Stimulated activated effector memory CD8-positive, alpha-beta T cell treated with anti-CD3 and anti-CD28 coated beads, Interleukin-12 subunit alpha, Interleukin-12 subunit beta, amount 100 ng/mL, for 72 hours (primary cell): ENCODE measurements at regions not wholly inside any gene's neighbourhood (a gene's known extent, or its start where the extent isn't known, plus 50 kb on each side); places are given as distances from the start of the nearest gene placed in this dataset.
A peak's percentile ranks its signal among the peaks of the same experiment; 100 is the strongest.

Experiments used
- ATAC-seq: fragments of 150-1000 bp; cut with Tn5 transposase; 2 replicates; pipeline ENCODE4 v1.10.0; 2021
- DNase-seq, 2 donors: peaks; one replicate each; pipeline ENCODE4 v3.0.0; 2021 to 2022; ENCODE audit warnings: low spot score in 2 of 2
- H3K27ac Mint-ChIP-seq: one replicate; pipeline ENCODE4 v1.8.0; 2022; ENCODE audit warnings: mild to moderate bottlenecking, mixed read lengths
- H3K36me3 Mint-ChIP-seq: one replicate; pipeline ENCODE4 v1.8.0; 2022; ENCODE audit warnings: mild to moderate bottlenecking, mixed read lengths
- H3K4me1 Mint-ChIP-seq: one replicate; pipeline ENCODE4 v1.8.0; 2022; ENCODE audit warnings: mixed read lengths
- H3K4me3 Mint-ChIP-seq: one replicate; pipeline ENCODE4 v1.8.0; 2022; ENCODE audit warnings: mild to moderate bottlenecking, mixed read lengths
- H3K9me3 Mint-ChIP-seq: one replicate; pipeline ENCODE4 v1.8.0; 2022; ENCODE audit warnings: mixed read lengths

DNA sequence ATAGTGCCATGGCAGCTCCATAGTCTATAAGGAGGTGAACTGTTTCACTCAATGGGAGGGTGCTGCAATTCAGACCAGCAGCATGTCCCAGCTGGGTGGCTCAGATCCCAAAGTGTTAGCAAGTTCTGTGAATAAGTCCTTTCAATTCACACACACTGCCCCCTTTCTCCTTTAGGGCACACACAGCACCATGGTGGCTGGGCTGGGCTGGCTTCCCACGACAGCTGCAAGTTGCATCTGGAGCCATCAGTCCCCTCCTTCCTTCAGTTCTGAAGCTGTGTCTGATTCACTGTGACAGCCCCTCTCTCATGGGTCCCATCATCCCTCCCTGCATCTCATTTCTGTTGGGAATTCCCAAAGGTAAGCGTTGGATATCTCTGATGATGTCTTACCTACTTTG, 324.1 kb upstream of the NCAM1 start:
- ATAC-seq (no peak), DNase-seq (peak in 1 of 2 donors; percentile 28)
- Mint-ChIP-seq H3K4me3 (no peak overlapping the region), H3K4me1 (no peaks in the 10 kb centered on the region), H3K27ac (no peak overlapping the region), H3K36me3 (no peaks in the 10 kb centered on the region), H3K9me3 (peaks cover 12% of the 10 kb centered on the region)

DNA sequence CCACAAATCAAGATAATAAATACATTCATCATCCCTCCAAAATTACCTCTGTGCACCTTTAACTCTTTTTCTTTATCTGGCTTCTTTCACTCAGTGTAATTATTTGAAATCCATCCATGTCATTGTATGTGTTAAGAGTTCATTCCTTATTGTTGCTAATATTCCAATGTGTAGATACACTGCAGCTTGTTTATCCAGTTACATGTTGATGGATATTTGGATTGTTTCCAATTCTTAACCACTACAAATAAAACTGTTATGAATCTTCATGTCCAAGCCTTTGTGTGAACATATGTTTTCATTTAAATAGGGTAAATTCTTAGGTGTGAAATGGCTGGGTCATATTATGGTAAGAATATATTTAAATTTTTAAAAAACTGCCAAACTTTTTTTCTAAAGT, 323.3 kb upstream of the NCAM1 start:
- peaks cover 16% of the 10 kb centered on the region for H3K9me3 Mint-ChIP-seq

DNA sequence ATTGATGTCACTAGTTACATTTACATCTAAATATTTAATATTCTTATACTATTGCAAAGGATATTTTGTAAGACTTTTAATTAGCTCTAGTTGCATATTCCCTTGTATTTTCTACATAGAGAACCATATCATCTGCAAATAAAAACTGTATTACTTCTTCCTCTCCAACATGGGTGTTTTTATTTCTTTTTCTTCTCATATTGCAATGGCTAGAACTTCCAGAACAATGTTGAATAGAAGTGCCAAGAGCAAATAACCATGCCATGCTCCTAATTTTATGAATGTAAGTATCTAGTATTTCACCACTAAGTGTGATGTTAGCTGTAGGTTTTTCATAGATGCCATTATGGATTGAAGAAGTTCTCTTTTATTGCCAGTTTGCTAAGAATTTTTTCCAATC, 321.8 kb upstream of the NCAM1 start:
- no peak for ATAC-seq
- H3K4me1 Mint-ChIP-seq, result no peaks in the 10 kb centered on the region
- DNase-seq, result no peak
- no peak overlapping the region for H3K4me3 Mint-ChIP-seq
- no peak overlapping the region for H3K27ac Mint-ChIP-seq
- H3K9me3 Mint-ChIP-seq, result peaks cover 20% of the 10 kb centered on the region
- no peaks in the 10 kb centered on the region for H3K36me3 Mint-ChIP-seq

More for the DNA sequence above, 323.3 kb upstream of the NCAM1 start:
- no peak for DNase-seq
- Mint-ChIP-seq H3K36me3 (no peaks in the 10 kb centered on the region), H3K4me3 (no peak overlapping the region), H3K27ac (no peak overlapping the region), H3K4me1 (no peaks in the 10 kb centered on the region)
- no peak for ATAC-seq

DNA sequence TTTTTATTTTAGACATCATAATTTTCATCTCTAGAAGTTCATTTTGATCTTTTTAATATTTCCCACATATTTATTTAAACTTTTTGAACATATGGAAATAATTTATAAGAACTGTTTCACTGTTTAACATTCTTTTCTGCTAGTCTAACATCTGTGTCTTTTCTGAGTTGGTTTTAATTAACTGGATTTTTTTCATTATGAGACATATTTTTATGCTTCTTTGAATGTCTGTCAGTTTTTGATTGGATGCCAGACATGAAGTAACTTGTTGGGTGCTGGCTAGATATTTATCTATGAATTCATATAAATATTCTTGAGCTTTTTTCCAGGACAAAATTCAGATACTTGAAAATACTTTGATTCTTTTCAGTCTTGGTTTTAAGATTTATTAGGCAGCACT, 317.8 kb upstream of the NCAM1 start:
- H3K36me3 Mint-ChIP-seq, result no peaks in the 10 kb centered on the region
- no peak for ATAC-seq
- no peak for DNase-seq
- H3K27ac Mint-ChIP-seq, result no peak overlapping the region
- H3K4me3 Mint-ChIP-seq, result no peak overlapping the region
- H3K4me1 Mint-ChIP-seq, result no peaks in the 10 kb centered on the region
- H3K9me3 Mint-ChIP-seq, result peaks cover 20% of the 10 kb centered on the region

DNA sequence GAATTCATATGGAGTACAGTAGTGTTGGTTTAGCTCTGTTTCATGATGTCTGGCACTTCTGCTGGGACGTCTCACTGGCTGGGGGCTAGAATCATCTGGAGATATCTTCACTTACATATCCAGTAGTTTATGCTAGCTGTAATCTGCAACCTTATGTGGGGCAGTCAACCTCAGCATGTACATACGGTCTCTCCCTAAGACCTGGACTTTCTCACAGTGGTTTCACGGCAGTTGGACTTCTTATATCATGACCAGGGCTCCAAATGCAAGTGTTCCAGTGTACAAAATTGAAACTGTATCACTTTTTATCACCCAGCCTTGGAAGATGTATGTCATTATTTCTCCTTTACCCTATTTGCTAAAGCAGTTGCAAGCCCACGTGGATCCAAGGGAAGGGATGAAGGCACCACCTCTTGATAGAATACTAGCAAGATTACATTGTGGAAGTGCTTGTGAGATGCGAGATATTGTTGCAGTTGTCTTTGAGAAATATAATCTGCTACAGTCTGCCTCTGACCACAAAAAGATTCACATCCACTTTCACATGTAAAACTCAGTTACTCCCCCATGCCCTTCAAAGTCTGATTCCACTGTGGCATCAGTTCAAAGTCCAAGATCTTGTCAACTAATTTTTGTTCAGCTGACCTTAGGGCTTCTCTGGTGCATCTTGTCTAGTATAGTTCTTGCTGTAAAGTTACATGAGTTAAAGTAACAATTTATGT, 316.6 kb upstream of the NCAM1 start:
- no peak overlapping the region for H3K27ac Mint-ChIP-seq
- no peaks in the 10 kb centered on the region for H3K4me1 Mint-ChIP-seq
- H3K4me3 Mint-ChIP-seq, result no peak overlapping the region
- DNase-seq (peak in 1 of 2 donors; percentile 2), ATAC-seq (no peak)
- peaks cover 13% of the 10 kb centered on the region for H3K9me3 Mint-ChIP-seq
- H3K36me3 Mint-ChIP-seq, result no peaks in the 10 kb centered on the region

DNA sequence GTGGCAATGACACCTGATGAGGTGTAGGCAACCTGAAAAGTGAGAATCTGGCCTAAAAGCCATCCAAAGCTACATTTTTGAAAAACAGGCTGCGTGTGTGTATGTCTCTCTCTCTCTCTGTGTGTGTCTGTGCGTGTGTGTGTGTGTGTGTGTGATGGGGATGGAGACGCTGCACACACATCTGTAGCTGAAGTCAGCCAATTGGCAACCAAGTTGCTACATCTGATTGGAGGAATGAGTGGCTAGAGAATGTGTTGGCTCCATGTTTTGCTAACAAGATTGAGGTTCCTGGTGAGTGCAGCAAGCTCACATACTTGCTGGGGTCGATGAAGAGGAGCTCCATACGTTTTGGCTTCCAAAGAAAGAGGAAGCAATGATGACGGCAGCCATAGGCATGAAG, 311.4 kb upstream of the NCAM1 start:
- ATAC-seq, result no peak
- Mint-ChIP-seq H3K4me1 (no peaks in the 10 kb centered on the region), H3K27ac (no peak overlapping the region), H3K36me3 (no peaks in the 10 kb centered on the region), H3K9me3 (no peaks in the 10 kb centered on the region), H3K4me3 (no peak overlapping the region)
- DNase-seq, result no peak

DNA sequence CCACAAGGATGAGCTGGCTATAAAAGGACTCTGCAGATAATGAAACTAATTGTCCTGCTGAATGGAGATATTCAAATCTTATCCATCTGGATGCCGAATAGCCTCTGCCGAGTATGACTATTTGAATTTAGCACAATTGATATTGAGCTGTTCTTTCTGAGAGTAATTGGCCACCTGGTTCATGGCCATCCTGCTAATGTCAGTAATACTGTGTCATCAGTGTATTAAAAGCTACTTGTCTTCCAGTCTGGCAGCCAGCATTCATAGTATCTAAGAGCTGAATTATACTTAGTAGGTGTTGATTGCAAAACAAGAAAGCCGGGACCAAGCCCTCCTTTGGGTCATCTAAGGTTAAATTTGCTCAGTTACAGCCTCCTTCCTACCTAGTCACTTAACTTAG, 310.7 kb upstream of the NCAM1 start:
- Mint-ChIP-seq H3K9me3 (no peaks in the 10 kb centered on the region), H3K27ac (no peak overlapping the region), H3K4me1 (no peaks in the 10 kb centered on the region), H3K36me3 (no peaks in the 10 kb centered on the region), H3K4me3 (no peak overlapping the region)
- DNase-seq (peak in 1 of 2 donors; percentile 7), ATAC-seq (no peak)

DNA sequence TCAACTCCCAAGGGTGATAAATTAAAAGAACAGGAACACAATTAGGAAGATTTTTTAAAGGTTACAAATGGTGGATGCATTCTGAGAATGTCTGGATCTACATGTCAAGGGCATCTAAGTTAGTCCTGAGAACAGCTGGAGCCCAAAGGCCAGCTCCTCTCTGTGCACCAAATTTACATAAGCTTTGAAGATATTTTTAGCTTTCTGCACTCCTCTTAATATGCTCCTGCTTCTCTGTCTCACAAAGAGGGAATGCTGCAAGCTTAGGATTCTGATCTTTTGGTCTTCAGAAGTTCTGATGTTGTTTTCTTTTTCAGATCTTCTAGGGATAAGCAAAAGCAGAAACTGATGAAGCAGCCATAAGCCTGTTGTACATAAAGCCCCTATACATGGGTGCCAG, 309.8 kb upstream of the NCAM1 start:
- H3K4me3 Mint-ChIP-seq, result no peak overlapping the region
- ATAC-seq (no peak), DNase-seq (no peak)
- no peaks in the 10 kb centered on the region for H3K4me1 Mint-ChIP-seq
- no peaks in the 10 kb centered on the region for H3K9me3 Mint-ChIP-seq
- no peaks in the 10 kb centered on the region for H3K36me3 Mint-ChIP-seq
- H3K27ac Mint-ChIP-seq, result no peak overlapping the region

DNA sequence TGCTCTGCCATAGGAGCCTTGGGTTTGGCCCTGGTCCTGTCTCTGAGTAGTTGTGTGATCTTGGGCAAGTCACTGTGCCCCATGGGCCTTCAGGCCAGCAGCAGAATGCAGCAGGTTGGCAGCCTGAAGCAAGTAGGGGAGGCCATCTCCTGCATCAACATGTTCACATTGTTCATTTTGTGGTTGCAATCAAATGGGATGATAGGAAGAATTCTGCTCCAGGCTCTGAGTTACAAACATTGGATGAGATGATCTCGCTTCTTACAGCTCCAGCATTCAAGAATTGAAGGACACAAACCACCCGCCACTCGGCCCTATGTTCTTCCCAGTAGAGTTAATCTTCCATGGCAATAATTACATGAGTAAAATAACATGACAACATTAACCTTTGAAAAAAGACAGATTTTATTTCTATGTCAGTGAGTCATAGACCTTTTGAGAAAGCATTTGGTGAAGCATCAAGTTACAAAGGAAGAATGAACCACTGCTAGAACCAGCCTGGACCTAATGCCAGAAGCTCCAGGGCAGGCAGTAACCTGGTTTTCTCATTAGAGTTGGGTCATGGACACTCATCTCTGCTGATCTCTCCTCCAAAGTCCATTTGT, 308.3 kb upstream of the NCAM1 start:
- no peaks in the 10 kb centered on the region for H3K9me3 Mint-ChIP-seq
- ATAC-seq, result no peak
- no peak for DNase-seq
- no peaks in the 10 kb centered on the region for H3K4me1 Mint-ChIP-seq
- H3K4me3 Mint-ChIP-seq, result no peak overlapping the region
- no peaks in the 10 kb centered on the region for H3K36me3 Mint-ChIP-seq
- H3K27ac Mint-ChIP-seq, result no peak overlapping the region

DNA sequence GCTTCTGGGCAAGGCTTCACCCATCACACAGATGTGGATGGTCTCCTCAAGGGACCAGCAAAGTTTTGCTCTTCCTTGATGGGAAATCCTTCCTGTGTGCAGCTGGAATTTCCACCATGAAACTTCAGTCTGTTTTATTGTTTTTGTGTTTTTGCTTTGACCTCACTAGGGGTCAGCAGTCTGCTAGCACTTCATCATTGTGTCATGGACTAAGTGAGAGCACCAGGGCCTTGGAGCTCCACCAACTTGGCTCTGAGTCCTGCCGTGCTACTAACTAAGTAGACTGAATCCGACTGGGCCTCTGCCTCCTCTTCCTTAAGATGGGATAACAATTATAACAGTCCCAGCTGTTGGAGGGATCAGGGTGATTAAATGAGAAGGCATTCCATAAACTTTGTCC, 305.8 kb upstream of the NCAM1 start:
- H3K4me3 Mint-ChIP-seq, result no peak overlapping the region
- no peaks in the 10 kb centered on the region for H3K4me1 Mint-ChIP-seq
- no peak for DNase-seq
- ATAC-seq, result no peak
- no peaks in the 10 kb centered on the region for H3K9me3 Mint-ChIP-seq
- no peak overlapping the region for H3K27ac Mint-ChIP-seq
- no peaks in the 10 kb centered on the region for H3K36me3 Mint-ChIP-seq

DNA sequence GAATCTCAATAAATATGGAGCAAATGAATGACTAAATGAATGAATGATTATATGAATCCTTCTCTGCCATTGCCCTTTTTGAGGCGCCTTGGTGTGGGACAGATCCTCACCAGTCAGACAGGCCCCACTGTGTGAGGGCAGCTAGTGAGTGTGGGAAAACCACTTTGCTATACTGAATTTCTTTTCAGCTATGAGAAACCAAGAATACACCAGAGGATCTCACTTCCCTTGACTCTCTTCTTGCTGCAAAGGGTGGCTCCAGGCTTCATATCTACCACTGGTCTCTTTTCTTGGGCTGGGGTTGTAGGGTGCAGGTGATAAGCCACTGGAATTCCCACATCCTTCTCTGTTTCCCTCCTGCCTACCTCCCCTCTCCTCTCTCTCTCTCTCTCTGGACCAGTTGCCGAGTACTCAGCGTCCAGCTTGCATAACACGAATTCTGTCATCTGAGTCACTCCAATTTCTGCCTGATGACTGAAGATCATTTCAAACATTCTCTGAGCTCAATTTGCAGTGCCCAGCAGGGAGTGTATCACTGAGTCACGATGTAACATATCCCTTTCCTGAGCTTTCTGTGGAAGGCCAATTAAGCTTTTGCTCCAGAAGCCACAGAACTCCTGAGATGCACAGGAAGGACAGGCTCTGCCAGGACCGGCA, 304.3 kb upstream of the NCAM1 start:
- H3K4me3 Mint-ChIP-seq, result no peak overlapping the region
- no peak for ATAC-seq
- DNase-seq, result no peak
- no peaks in the 10 kb centered on the region for H3K4me1 Mint-ChIP-seq
- no peak overlapping the region for H3K27ac Mint-ChIP-seq
- no peaks in the 10 kb centered on the region for H3K36me3 Mint-ChIP-seq
- H3K9me3 Mint-ChIP-seq, result no peaks in the 10 kb centered on the region

DNA sequence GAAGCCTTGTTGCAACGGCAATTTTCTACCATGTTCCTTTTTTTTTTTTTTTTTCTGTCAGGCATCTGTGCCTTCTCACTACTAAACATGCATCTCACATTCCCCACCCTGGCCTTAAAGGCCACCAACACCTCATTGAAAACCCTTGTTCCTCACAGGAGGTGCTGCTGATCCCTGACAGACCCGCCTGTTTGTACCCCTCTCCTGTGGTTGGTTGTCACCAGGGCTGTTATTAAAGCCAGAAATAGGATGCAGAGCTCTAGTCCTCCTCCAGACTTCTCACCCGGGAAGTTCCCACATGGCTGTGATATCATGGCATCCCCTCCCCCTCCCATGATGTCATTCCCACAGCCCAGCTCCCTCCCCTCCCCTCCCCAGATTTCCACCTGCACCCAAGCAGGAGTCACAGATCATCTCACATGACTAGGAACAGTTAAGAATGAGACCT, 302.8 kb upstream of the NCAM1 start:
- no peaks in the 10 kb centered on the region for H3K4me1 Mint-ChIP-seq
- no peak for ATAC-seq

DNA sequence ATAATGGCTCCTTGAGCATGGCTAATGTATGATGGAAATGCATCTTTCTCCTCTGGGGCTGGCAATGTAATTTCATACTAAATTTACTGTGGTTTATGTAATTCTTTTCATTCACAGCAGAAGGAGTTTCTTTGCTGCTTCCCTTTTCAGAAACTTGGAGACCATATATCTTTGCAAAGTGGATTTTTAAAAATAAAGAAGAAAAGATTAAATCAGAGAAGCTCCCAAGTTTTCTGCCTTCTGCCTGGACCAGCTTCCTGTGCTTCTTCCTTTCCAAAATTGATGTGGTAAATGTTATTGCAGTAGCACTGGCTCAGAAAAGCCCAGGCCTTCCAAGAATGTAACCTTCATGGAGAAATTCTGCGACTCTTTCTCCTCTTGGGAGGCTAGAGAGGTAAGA, 300.1 kb upstream of the NCAM1 start:
- Mint-ChIP-seq H3K9me3 (no peaks in the 10 kb centered on the region), H3K27ac (no peak overlapping the region), H3K4me3 (no peak overlapping the region), H3K4me1 (no peaks in the 10 kb centered on the region), H3K36me3 (no peaks in the 10 kb centered on the region)
- DNase-seq (no peak), ATAC-seq (no peak)

More for the DNA sequence above, 302.8 kb upstream of the NCAM1 start:
- H3K27ac Mint-ChIP-seq, result no peak overlapping the region
- H3K9me3 Mint-ChIP-seq, result no peaks in the 10 kb centered on the region
- no peak overlapping the region for H3K4me3 Mint-ChIP-seq
- DNase-seq, result no peak
- H3K36me3 Mint-ChIP-seq, result no peaks in the 10 kb centered on the region

DNA sequence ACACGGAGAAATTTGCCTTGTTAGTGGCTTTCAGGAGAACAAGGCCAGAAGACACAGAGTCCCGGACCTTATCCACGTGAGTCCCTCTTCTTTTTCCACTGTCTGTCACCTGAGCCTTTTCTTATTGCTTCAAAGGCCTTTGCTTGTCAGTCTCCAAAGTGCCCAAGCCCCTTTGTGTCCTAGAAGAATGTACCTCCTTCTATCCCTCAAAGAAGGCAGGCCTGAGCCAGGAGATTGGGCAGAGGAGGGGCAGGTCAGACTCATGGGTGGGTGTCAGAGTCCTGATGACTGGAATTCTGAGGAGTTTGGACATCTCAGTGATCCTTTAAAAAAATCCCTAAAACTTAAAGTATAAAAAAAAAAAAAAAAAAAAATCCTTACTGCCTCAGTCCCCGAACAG, 299.6 kb upstream of the NCAM1 start:
- Mint-ChIP-seq H3K4me1 (no peaks in the 10 kb centered on the region), H3K36me3 (no peaks in the 10 kb centered on the region), H3K27ac (no peak overlapping the region), H3K4me3 (no peak overlapping the region), H3K9me3 (no peaks in the 10 kb centered on the region)
- DNase-seq (no peak), ATAC-seq (no peak)

DNA sequence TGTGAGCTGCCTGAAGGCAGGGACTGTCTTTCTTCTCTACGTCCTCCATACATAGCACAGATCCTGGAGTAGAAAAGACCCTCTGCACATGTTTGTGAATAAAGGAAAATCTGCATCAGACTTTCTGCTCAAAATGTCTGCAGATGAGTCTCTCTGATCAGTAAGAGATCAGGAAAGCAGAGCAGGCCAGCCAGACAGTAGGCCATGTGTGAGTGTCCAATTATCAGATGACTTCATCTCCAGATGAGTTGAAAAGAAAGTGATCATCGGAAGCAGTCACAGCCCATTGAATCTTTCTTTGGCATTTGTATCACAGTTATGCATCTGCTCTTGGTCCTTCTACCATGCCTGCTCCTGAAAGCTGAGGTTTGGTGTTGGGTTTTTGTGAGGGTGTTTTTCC, 298.7 kb upstream of the NCAM1 start:
- H3K9me3 Mint-ChIP-seq, result no peaks in the 10 kb centered on the region
- no peaks in the 10 kb centered on the region for H3K36me3 Mint-ChIP-seq
- H3K27ac Mint-ChIP-seq, result no peak overlapping the region
- H3K4me1 Mint-ChIP-seq, result no peaks in the 10 kb centered on the region
- no peak for ATAC-seq
- no peak for DNase-seq
- no peak overlapping the region for H3K4me3 Mint-ChIP-seq
